HCT116 (cell line): ENCODE measurements at regions not wholly inside any gene's neighbourhood (a gene's known extent, or its start where the extent isn't known, plus 50 kb on each side); places are given as distances from the start of the nearest gene placed in this dataset.

Experiments
- ATAC-seq: fragments of 200-7000 bp; cut with Tn5 transposase; 2 replicates; pipeline ENCODE4 v1.9.1; 2020; ENCODE audit warnings: mild to moderate bottlenecking, moderate library complexity
- BruUV-seq: library from RNA; stranded (reverse); fragments of 400-500 nt; replicated peaks from 2 replicates; lab custom pipeline; 2021; lab: Mats Ljungman, UMichigan
- CTCF ChIA-PET: fragments of 300-600 bp; sonication (Branson Sonifier 250); formaldehyde crosslinking; loops from one replicate; lab custom pipeline; 2021; ENCODE audit warnings: antibody characterized with exemption; lab: Charles Lee
- POLR2A ChIA-PET: fragments of 300-600, 350-600 bp; sonication (Branson Sonifier 250); formaldehyde crosslinking; loops from one replicate; lab custom pipeline; 2021; ENCODE audit warnings: antibody characterized with exemption; lab: Charles Lee
- RAD21 ChIA-PET, 2 experiments: fragments of 300-600 bp; sonication (Branson Sonifier 250); formaldehyde crosslinking; loops; one replicate each; lab custom pipeline; 2023; ENCODE audit warnings: low total read pairs in 2 of 2; ENCODE audit not compliant: uncharacterized antibody in 2 of 2, unreplicated experiment in 2 of 2, low non-redundant PET in 1 of 2; lab: Charles Lee
- DNase-seq: peaks from one replicate; pipeline ENCODE4 v3.0.0-alpha.2; 2010; ENCODE audit warnings: low read depth, low spot score
- H2AFZ ChIP-seq: fragments of 200-600 bp; shearing (Covaris generic), sonication (generic); 2 replicates; pipeline ENCODE4 v1.6.1; 2017; ENCODE audit warnings: low read depth, mixed run types, mixed read lengths, antibody characterized with exemption, low read length; ENCODE audit not compliant: poor library complexity, severe bottlenecking
- H3K27ac ChIP-seq: 2 replicates; pipeline ENCODE4 v1.5.1; 2012; ENCODE audit warnings: low read depth, low read length
- H3K27me3 ChIP-seq: fragments of 200-600 bp; sonication (generic); 2 replicates; pipeline ENCODE4 v1.6.1; 2016; ENCODE audit warnings: mixed run types, low read length, mixed read lengths; ENCODE audit not compliant: insufficient read depth
- H3K36me3 ChIP-seq, 2 experiments: fragments of 200-500 bp in 1 of 2; fragments of 200-600 bp in 1 of 2; sonication (Bioruptor generic) in 1 of 2; sonication (generic) in 1 of 2; 2 replicates each; pipeline versions ENCODE4 v1.5.1 to v1.6.1; 2014 to 2016; ENCODE audit warnings: low read length in 2 of 2, inconsistent platforms in 1 of 2, mixed read lengths in 1 of 2, mixed run types in 1 of 2; ENCODE audit not compliant: insufficient read depth in 2 of 2, control insufficient read depth in 1 of 2
- H3K4me1 ChIP-seq, 2 experiments: fragments of 200-600 bp in 1 of 2; sonication (generic) in 1 of 2; 2 replicates each; pipeline versions ENCODE4 v1.5.1 to v1.6.1; 2012 to 2017; ENCODE audit warnings: low read length in 2 of 2, inconsistent platforms in 1 of 2, mild to moderate bottlenecking in 1 of 2, mixed read lengths in 1 of 2, mixed run types in 1 of 2, moderate library complexity in 1 of 2; ENCODE audit not compliant: insufficient read depth in 2 of 2, control insufficient read depth in 1 of 2
- H3K4me2 ChIP-seq: fragments of 200-600 bp; sonication (generic); 2 replicates; pipeline ENCODE4 v1.6.1; 2017; ENCODE audit warnings: mixed run types, low read length, mixed read lengths
- H3K4me3 ChIP-seq, 2 experiments: fragments of 200-600 bp in 1 of 2; sonication (generic) in 1 of 2; replicated peaks in 1 of 2; 2 replicates each; pipeline ENCODE4 v1.5.1; 2011 to 2016; ENCODE audit warnings: low read length in 2 of 2, control low read depth in 1 of 2, low read depth in 1 of 2, mild to moderate bottlenecking in 1 of 2, mixed read lengths in 1 of 2, mixed run types in 1 of 2
- H3K79me2 ChIP-seq: fragments of 200-600 bp; sonication (generic); 2 replicates; pipeline ENCODE4 v1.6.1; 2017; ENCODE audit warnings: mild to moderate bottlenecking, mixed run types, low read length, moderate library complexity, mixed read lengths; ENCODE audit not compliant: insufficient read depth
- H3K9ac ChIP-seq: fragments of 200-600 bp; sonication (generic); 2 replicates; pipeline ENCODE4 v1.6.1; 2016; ENCODE audit warnings: low read length, mixed read lengths
- H3K9me2 ChIP-seq: fragments of 200-600 bp; sonication (generic), shearing (Covaris generic); 2 replicates; pipeline ENCODE4 v1.6.1; 2017; ENCODE audit warnings: mixed run types, mild to moderate bottlenecking, moderate library complexity; ENCODE audit not compliant: insufficient read depth
- H3K9me3 ChIP-seq, 2 experiments: fragments of 200-500 bp in 1 of 2; fragments of 200-600 bp in 1 of 2; sonication (Bioruptor generic) in 1 of 2; sonication (generic) in 1 of 2; 2 replicates each; pipeline ENCODE4 v1.6.1; 2014 to 2017; ENCODE audit warnings: low read length in 2 of 2, mixed read lengths in 2 of 2, inconsistent platforms in 1 of 2, low read depth in 1 of 2, mild to moderate bottlenecking in 1 of 2, mixed run types in 1 of 2, moderate library complexity in 1 of 2; ENCODE audit not compliant: control insufficient read depth in 1 of 2, insufficient read depth in 1 of 2
- H4K20me1 ChIP-seq: fragments of 200-600 bp; sonication (generic), shearing (Covaris generic); 2 replicates; pipeline ENCODE4 v1.6.1; 2017; ENCODE audit warnings: mixed run types, mild to moderate bottlenecking, moderate library complexity; ENCODE audit not compliant: insufficient read depth
- ATF3 ChIP-seq: IDR thresholded peaks from 2 replicates; pipeline ENCODE4 v1.6.1; 2012
- CEBPB ChIP-seq: IDR thresholded peaks from 2 replicates; pipeline ENCODE4 v1.6.1; 2012; ENCODE audit warnings: low read depth
- CTCF ChIP-seq, 3 experiments: fragments of 200-600 bp in 1 of 3; sonication (generic) in 1 of 3; IDR thresholded peaks in 2 of 3; conservative IDR thresholded peaks in 1 of 3; 2 replicates each; pipeline ENCODE4 v1.5.1; 2012 to 2017; ENCODE audit warnings: low read depth in 2 of 3, low read length in 2 of 3, antibody characterized with exemption in 1 of 3, borderline replicate concordance in 1 of 3, control low read depth in 1 of 3, mild to moderate bottlenecking in 1 of 3, mixed read lengths in 1 of 3, mixed run types in 1 of 3, moderate library complexity in 1 of 3; ENCODE audit not compliant: insufficient read depth in 1 of 3
- EGR1 ChIP-seq: IDR thresholded peaks from 2 replicates; pipeline ENCODE4 v1.6.1; 2012; ENCODE audit warnings: low read depth
- ELF1 ChIP-seq: IDR thresholded peaks from 2 replicates; pipeline ENCODE4 v1.6.1; 2012; ENCODE audit warnings: low read depth, borderline replicate concordance
- EZH2phosphoT487 ChIP-seq: fragments of 200-600 bp; IDR thresholded peaks from 2 replicates; pipeline ENCODE4 v1.6.1; 2018; ENCODE audit warnings: antibody characterized with exemption, borderline replicate concordance
- POLR2A ChIP-seq: IDR thresholded peaks from 2 replicates; pipeline ENCODE4 v1.7.0; 2011; ENCODE audit warnings: borderline replicate concordance; ENCODE audit not compliant: insufficient read depth, insufficient read length; ENCODE audit errors: extremely low read depth
- POLR2AphosphoS5 ChIP-seq: IDR thresholded peaks from 2 replicates; pipeline ENCODE4 v1.6.1; 2011; ENCODE audit warnings: mild to moderate bottlenecking, low read depth, low read length, moderate library complexity
- RAD21 ChIP-seq: IDR thresholded peaks from 2 replicates; pipeline ENCODE4 v1.6.1; 2012; ENCODE audit warnings: low read depth, mild to moderate bottlenecking
- SIN3A ChIP-seq: IDR thresholded peaks from 2 replicates; pipeline ENCODE4 v1.6.1; 2012; ENCODE audit warnings: low read depth
- SP1 ChIP-seq: IDR thresholded peaks from 2 replicates; pipeline ENCODE4 v1.6.1; 2012; ENCODE audit warnings: low read depth
- TCF7L2 ChIP-seq: IDR thresholded peaks from 2 replicates; pipeline ENCODE4 v1.7.0; 2011; ENCODE audit warnings: borderline replicate concordance, inconsistent platforms; ENCODE audit not compliant: insufficient read depth, insufficient read length; ENCODE audit errors: extremely low read depth
- ZBTB33 ChIP-seq: IDR thresholded peaks from 2 replicates; pipeline ENCODE4 v1.6.1; 2011; ENCODE audit warnings: mild to moderate bottlenecking, low read length, moderate library complexity; ENCODE audit not compliant: insufficient replicate concordance; ENCODE audit errors: extremely low read depth
- ZFX ChIP-seq: fragments of 450-650 bp; IDR thresholded peaks from 2 replicates; pipeline ENCODE4 v1.6.1; 2017
- intact Hi-C: fragments of 100-400 bp; cut with micrococcal nuclease; formaldehyde crosslinking; loops from 2 replicates; pipeline ENCODE4 v1.10.0; 2022

- CTCF ChIA-PET: no interaction called here
- no peak overlapping the region for H3K4me2 ChIP-seq
- ATAC-seq: no peak
These were observed 125.2 kb upstream of the ESR1 start for GRCh38 chr6:151682251-151682650.

GRCh38 chr6:151682922-151683321, 124.6 kb upstream of the ESR1 start:
- H3K27me3 ChIP-seq: no peaks in the 10 kb centered on the region
- no peak overlapping the region for H3K27ac ChIP-seq
- no peak overlapping the region for H3K4me2 ChIP-seq
- no peaks in the 10 kb centered on the region for H3K4me1 ChIP-seq
- TF ChIP-seq ZFX: no peak
- no peak for TF ChIP-seq CTCF (IDR thresholded peaks at IDR 0.05 in 2 of 3, conservative IDR thresholded peaks at IDR 0.05 in 1 of 3; ENCODE audit: borderline replicate concordance in 1 of 3, insufficient read depth in 1 of 3, low read depth in 2 of 3, low read length in 2 of 3)
- no peak for TF ChIP-seq SP1
- TF ChIP-seq SIN3A: no peak
- TF ChIP-seq POLR2A: no peak
- no peak for TF ChIP-seq POLR2AphosphoS5
- no peak for TF ChIP-seq EGR1
- no peak for TF ChIP-seq EZH2phosphoT487
- TF ChIP-seq TCF7L2: no peak
- TF ChIP-seq ELF1: no peak
- no peak for TF ChIP-seq ZBTB33
- TF ChIP-seq RAD21: no peak
- no TSS peak for BruUV-seq
- H3K9ac ChIP-seq: no peak overlapping the region
- no peak overlapping the region for H2AFZ ChIP-seq
- no peaks in the 10 kb centered on the region for H3K9me2 ChIP-seq
- POLR2A ChIA-PET: no interaction called here
- CTCF ChIA-PET: no interaction called here
- ATAC-seq (no peak), DNase-seq (no peak)
- intact Hi-C loops: no loop called here
- H3K79me2 ChIP-seq: no peaks in the 10 kb centered on the region
- no peak overlapping the region for H3K4me3 ChIP-seq
- H3K36me3 ChIP-seq: no peaks in the 10 kb centered on the region
- RAD21 ChIA-PET: no interaction called here
- H4K20me1 ChIP-seq: no peaks in the 10 kb centered on the region
- H3K9me3 ChIP-seq: no peaks in the 10 kb centered on the region

More at GRCh38 chr6:151682251-151682650, 125.2 kb upstream of the ESR1 start:
- no peaks in the 10 kb centered on the region for H3K4me1 ChIP-seq
- intact Hi-C loops: no loop called here
- no peak overlapping the region for H3K4me3 ChIP-seq
- ChIA-PET POLR2A (no interaction called here), RAD21 (no interaction called here)
- H3K9me3 ChIP-seq: no peaks in the 10 kb centered on the region
- no peaks in the 10 kb centered on the region for H4K20me1 ChIP-seq
- no peak overlapping the region for H2AFZ ChIP-seq
- no peaks in the 10 kb centered on the region for H3K36me3 ChIP-seq
- H3K9me2 ChIP-seq: no peaks in the 10 kb centered on the region
- BruUV-seq: no TSS peak
- no peaks in the 10 kb centered on the region for H3K27me3 ChIP-seq
- TF ChIP-seq CEBPB: no peak
- no peak for TF ChIP-seq ATF3
- H3K27ac ChIP-seq: no peak overlapping the region
- DNase-seq: no peak
- no peak overlapping the region for H3K9ac ChIP-seq
- H3K79me2 ChIP-seq: no peaks in the 10 kb centered on the region
